GM18873 (cell line): ENCODE measurements at regions not wholly inside any gene's neighbourhood (a gene's known extent, or its start where the extent isn't known, plus 50 kb on each side); places are given as distances from the start of the nearest gene placed in this dataset.
"Not testable (repeated sequence)": the region's sequence is repeated elsewhere in the genome, so short reads cannot be mapped to it uniquely, and the experiment has no call there.

Experiments
- ATAC-seq: cut with Tn5 transposase; IDR thresholded peaks from one replicate; pipeline ENCODE4 v1.9.1; 2021; ENCODE audit warnings: mild to moderate bottlenecking, moderate library complexity, moderate number of reproducible peaks; ENCODE audit not compliant: unreplicated experiment, low FRiP score

DNA sequence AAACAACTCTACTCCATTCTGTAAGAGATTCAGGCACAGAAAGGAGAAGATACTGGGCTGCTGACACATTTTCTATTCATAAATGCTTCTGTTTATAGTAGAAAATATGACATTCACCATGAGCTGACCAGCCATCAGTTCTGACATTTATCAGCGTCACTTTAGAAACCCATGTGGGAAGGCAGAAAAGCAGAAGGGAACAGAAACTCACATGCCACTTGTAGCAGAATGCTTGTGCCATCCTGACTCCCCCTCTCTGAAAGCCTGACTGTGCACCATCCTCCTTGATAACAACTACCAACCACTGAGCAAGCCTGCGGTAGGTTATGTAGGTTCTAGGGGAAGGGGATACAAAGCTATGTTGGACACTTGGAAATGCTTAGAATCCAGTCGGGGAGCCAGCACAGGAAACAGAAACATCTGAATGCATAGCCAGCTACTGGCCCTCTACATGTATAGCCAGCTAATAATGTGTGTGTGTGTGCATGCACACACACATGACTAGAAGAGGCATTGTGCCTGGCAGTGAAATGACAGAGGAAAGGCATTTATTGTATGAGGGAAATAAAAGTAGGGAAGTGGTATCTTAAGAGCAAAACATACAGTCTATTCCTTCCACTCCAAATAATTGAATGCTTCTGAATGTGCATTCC, 104.3 kb downstream of the SPDYE17 start:
- not testable (repeated sequence) for ATAC-seq

DNA sequence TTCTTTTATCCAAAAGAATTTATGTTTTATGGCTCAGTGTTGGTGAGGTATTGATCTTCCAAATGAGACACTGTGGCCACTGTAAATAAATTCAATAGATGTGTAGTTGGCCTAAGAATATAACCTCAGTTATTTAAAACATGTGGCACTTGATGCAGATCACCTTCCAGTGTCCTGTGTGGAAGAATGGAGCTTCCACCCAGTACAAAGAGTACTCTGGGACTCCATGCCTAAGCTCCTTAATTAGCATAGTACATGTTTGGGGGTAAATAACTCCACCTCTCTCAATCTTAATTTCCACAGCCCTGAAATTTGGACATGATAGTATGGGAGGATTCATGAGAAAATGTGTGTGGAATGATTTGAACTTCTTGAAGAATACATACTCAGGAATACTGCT, 105.7 kb downstream of the SPDYE17 start:
- ATAC-seq, result not testable (repeated sequence)

DNA sequence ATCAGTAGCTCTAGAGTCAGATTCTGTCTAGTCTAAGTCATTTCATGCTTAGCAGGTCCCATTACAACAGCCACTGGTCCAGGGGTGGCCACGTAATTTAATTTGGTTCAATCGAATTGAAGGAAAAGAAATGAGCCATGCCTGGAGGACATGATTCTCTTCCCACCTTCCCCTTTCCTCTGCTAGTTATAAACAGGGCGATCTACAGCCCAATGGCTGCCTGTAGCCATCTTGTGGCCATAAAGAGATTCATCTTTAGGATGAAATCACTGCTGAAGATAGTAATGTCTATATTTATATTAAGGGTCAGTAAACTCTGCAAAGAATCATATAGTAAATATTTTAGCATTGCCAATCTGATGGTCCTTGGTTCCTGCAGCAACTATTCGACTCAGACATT, 107.4 kb downstream of the SPDYE17 start:
- not testable (repeated sequence) for ATAC-seq

DNA sequence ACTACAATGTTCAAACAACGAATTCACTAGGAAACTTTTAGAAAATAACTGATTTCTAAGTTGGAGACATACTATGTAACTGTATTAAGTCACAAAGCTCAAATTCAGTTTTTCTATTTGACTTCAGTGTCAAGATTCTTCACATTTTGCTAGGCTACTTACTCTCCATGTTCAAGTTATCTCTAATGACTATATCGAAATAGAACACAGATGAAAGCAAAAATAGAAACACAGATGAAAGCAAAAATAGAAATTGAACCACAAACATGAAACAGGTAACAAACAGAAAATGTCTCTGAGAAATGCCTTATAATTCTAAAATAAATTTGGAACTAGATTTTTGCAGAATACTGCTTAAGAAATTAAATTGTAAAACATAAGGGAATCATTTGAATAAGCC, 113.5 kb downstream of the SPDYE17 start:
- not testable (repeated sequence) for ATAC-seq

DNA sequence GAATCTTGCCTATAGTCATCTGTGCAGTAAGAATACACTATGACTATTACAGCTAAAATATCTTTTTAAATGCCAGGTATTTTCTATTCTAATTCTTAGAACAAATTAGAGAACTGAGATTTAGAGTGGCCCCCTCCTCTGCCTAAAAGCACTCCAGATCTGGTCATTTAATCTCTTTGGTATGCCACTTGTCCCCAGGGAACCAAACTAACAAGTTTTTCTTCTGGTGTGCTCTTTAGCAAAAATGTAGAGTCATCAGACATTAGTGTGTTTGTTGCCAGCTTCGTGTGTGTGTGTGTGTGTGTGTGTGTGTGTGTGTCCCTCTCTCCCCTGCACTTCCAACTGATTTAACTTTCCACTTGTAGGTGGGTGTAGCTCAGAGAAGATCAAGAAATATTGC, 117.8 kb downstream of the SPDYE17 start:
- ATAC-seq, result not testable (repeated sequence)

DNA sequence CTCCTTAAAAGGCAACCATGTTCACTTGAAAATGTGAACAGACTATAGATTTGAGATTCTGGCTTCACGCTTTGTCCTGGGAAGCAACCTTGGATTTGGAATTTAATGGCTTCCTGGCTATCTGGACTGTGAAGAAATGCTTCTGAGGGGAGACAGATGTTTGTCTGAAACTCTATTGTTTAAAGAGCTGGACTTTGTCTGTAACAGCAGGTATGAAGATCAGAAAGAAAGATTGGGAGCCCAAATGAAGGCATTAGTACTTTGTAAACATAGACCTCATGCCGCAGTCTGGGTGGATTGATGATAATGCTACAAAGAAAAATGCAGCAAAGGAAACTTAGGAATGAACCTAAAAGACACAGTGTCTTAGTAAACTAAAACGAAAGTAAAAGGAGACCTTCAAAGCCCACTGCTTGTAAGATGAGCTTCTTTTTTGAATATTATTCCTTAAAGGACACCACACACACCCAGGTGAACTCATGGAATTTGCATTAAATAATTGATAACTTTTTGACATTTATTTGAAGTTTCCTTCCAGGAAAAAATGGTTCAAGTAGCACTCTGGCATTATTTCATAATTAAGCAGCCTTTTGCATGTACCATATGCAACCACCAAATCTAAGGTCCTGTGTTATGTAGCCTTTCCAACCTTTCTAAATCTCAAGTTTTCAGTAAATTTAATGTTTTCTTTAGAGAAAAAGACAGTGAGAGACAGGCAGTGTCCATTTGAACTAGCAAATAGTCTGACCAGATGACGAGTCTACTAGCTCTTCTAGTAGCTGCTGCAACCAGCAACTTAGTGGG, 119.9 kb downstream of the SPDYE17 start:
- ATAC-seq, result not testable (repeated sequence)

DNA sequence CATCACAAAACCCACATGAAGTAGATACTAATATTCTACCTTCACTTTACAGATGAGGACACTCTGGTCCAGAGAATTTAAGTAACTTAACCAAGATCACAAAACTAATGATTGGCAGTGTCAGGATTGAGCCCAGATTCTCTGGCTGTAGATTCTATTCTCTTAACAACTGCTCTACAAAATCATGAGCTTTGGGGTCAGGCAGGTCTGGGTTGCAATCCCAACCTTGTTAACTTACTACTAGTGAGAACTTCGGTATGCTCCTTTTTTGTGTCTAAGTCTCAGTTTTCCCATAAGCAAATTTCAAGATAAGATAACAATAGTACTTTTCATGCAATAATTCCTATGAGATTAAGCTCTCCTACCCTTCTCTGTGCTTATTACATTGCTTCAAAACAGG, 127.5 kb downstream of the SPDYE17 start:
- ATAC-seq, result not testable (repeated sequence)

DNA sequence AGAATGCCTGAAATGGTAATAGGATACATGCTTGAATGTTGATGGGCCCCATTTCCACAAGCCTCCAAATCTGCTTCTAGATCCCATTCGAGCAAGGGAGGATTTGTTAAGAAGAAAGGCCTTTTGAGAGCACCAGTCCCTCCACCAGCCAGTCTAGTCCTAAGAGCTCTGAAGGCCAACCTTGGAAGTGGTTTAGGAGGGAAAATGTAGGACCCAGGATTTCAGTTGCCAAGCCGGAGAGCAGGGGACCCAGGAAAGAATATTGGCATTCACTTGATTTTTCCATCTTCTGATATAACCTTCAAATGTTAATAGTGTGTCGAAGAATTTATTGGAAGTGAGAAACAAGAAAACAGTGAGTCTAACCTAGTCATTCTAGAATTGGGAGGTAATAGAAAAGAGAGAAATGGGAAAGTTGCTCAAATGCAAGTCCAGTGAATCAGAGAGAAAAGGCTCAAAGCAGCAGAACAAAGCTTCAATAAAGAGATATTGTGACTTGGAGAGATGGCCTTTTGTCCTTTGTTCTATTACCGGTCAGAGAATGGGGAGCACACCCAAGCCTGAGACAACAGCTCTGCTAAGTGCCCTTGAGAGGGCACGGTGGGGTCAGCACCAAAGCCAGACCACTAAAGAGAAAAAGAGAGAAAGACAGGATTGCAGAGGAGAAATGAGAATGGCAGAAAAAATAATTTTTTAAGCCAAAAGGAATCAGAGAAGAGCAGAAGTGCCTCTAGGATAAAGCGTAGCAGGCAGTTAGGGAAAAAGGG, 130.0 kb downstream of the SPDYE17 start:
- ATAC-seq, result not testable (repeated sequence)

DNA sequence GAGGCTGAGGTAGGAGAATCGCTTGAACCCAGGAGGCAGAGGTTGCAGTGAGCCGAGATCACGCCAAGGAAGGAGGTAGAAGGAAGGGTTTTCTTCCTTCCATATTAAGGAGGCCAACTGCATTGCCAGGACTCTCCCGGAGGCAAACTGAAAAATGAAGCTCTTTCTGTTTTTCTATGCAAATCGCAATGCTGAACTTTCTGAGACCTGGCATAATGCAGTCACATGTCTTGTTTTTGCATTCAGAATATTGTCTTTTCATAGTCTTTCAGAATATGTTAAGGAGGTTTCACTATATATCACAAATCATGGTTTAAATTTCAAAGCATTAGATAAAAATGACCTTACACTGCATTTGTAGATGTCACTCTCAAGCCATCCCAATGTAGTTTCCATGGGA, 133.4 kb downstream of the SPDYE17 start:
- not testable (repeated sequence) for ATAC-seq

DNA sequence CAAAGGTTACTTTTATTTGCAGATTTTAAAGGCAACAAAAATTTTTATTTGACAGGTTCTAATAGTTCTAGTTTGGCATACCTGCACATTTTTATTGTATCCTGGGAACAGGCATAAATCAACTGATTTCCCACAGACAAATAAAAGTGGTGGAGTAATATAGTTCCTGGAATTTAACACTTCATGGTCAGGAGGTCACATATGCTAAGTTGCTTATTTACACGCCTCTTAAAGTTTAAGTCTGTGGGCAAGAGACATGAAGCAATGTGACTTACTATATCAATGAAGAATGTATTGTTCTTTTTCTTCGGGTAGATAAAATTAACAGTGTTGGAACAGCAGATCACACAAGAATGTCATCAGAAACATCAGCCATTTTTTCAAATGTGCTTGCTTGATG, 135.2 kb downstream of the SPDYE17 start:
- not testable (repeated sequence) for ATAC-seq

DNA sequence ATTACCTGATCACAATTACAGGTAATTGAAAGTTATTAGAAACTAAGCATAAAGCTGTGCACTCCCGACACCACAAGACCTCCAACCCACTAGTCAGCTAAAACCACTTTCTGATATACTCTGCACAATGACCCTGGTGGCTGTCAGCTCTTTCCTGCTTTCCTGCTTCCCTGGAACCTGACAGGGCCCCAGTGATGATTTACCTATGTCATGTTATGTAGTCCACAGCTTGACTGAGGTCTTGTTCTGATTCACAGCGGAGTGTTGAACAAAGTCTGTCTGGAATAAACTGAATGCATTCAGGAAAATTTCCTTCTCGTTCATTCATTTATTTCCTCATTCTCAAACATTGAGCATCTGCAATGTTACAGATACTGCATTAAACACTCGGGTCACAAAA, 136.5 kb downstream of the SPDYE17 start:
- not testable (repeated sequence) for ATAC-seq

DNA sequence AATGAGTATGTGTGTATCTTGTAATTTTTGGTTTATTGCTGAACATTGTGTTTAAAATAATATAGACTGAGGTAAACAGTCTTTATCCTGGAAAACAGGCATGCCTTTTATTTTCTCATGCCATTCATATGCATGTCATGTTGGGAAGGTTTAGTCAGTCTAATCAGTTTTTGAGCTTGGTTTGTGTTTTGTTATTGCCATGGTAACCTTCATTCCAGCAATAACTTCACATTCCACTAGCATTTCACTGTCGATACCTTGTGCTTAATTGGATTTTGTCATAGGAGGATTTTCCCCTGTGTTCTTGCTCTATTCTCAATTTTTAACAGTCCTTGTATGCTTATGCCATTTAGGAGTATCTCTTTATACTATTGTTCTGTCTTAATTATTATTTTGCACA, 140.4 kb downstream of the SPDYE17 start:
- ATAC-seq, result not testable (repeated sequence)

DNA sequence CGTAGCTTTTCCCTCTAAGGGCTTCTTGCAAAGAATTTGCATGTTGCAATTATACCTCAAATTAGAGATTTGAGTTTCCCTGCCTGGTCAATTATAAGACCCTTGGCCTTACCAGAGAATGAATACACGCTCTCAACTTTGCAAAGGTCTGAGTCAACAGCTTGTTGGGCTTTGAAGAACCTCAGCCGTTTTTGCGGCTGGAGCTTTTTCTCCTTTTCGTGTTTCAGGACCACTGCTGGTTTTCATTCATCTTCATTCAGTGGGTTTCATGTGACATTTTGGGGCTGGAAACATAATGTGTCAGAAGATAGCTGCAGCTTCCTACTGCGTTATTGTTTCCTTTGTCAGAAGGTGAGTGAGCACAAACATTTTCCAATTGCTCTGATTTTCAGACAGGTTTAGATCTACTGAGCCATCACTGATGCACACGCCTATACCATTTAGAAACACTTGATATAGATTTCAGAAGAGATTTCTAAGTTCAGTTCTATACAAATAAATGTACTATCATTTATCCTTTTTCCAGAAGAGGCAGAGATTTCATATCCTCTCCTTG, 152.3 kb downstream of the SPDYE17 start:
- ATAC-seq, result not testable (repeated sequence)

DNA sequence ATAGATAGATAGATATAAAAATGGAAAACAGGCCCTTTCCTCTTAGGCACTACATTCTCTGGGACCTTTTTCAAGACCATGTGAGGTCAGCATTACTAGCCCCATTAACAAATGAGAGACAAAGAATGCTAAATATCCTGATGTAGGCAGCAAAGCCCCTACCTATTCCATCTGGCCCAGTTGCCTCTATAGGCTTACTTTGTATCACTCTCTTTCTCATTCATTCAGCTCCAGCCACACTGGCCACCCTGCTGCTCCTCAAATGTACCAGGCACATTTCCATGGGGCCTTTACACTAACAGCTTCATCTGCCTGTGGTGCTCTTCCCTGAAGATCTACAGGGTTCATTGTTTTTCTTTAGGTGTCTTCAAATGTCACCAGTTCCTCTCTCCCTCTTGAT, 156.4 kb downstream of the SPDYE17 start:
- ATAC-seq, result not testable (repeated sequence)

DNA sequence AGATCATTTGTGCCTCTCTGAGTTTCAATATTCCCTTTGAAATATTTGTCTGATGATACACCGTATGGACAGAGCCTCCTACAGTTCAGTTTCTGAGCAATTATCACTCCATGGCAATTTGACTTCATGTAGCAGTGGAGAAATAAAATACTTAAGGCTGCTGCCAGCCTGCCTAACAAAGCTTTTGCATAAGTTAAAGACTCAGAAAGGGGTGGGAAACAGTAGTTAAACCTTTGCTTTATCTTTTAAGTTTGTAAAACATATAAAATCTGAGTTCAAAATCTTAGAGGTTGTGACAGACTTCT, 161.7 kb downstream of the SPDYE17 start:
- ATAC-seq, result not testable (repeated sequence)

DNA sequence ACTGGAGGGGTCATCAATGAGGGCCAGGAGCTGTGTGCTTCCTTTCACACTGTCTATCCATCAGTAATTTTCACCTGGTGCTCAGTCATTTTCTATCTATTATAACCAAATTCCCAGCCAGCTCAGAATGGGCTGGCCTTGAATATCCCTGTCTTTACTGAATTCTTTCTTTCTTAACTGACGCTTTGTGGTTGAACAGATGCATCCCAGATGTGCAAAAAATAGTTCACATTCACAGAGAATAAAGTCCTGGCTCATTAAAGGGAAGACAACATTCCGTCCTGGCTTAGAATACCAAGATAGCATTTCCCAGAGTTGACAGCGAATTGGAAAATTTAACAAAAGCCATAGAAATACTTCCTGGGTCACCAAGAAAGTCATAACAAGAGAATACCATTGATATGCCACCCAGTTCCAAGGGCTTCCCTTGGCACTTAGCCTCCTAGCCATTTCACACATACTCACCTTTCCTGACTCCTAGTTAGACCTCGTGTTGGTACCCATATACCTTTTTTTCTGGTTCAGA, 164.7 kb downstream of the SPDYE17 start:
- ATAC-seq, result not testable (repeated sequence)

DNA sequence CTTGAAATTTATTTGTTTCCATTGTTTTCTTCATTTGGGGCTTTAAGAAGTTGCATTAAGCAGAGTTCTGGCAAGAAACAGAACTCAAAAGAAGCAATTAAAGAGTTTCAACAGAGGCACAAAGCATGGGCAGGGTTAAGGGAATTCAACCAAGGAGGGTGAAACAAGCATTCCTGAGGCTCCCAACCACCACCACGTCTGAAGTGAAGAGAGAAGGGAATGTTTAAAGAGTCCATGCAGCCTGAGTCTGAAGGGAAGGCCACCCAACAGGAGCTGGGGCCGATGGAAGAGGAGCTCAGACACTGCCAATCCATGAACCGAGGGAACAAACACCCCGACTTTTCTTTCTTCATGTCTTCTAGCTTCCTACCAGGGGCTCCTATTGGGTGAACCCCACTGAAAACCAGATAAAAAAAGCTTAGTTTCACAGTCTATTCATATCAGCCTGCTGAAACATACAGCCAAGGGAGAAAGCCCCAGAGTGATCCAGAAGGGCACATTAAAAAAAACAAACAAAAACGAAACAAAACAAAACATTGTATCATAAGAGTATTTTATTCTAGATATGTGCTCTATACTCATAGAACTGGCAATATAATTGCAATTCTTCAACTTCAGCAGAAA, 168.9 kb downstream of the SPDYE17 start:
- ATAC-seq, result not testable (repeated sequence)

DNA sequence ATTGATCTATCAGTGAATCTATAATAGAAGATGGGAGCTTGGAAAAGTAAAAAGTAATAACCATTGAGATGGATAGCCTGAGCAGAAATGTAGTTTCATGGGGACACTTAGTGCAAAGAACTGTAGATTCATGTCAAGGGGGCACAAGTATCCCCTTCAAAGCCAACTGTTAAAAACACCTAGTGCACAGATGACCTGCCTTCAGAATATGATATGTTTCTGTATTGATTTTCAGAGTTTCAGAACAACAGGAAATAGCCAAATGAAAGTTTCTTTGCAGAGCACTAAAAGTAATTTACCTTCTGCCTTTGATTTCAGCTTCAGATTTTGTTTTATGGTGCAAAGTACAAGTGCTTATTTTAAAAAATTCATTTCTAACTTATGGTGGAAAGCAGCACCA, 169.9 kb downstream of the SPDYE17 start:
- not testable (repeated sequence) for ATAC-seq

DNA sequence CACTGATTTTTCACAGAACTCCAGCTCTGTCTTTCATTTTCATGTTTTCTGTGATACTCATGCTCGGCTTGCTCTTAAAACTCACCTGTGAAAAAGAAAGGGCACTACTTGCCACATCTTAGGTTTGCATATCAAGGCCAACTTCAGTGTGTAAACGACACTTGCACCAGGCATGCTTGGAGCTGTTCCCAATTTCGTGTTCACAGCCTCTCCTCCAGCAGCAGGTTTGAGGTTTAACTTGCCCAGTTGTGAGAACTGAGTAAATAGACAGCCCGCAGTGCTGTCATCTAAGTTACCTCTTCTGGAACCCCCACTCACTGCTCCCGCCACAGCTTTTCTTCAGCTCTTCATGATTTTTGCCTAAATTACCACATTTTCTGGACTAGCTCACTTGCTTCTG, 172.2 kb downstream of the SPDYE17 start:
- ATAC-seq, result not testable (repeated sequence)

DNA sequence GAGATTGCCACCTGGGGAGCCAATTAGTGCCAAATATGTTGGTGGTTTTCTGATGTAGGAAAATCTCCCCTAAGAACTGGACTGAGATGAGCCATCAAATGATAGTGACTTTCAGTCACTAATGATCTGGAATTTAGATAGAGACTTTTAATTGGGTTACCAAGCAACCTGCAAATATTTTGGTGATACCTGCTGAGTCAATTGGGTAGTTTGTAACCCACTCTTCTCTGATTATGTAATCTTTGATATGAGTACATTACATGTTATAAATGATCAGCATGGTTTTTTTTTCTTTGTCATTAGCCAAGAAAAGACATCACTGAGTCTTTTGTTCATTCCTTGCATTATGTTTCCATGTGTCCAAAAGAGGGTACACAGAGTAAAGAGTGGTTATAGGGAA, 177.5 kb downstream of the SPDYE17 start:
- ATAC-seq, result not testable (repeated sequence)
